Endothelial cell (in vitro differentiated cells): ENCODE measurements at regions not wholly inside any gene's neighbourhood (a gene's known extent, or its start where the extent isn't known, plus 50 kb on each side); places are given as distances from the start of the nearest gene placed in this dataset.

Experiments used
- DNase-seq: peaks from one replicate; pipeline ENCODE4 v3.0.0; 2021; ENCODE audit warnings: low spot score
- H3K27ac Mint-ChIP-seq: one replicate; pipeline ENCODE4 v1.8.0; 2021; ENCODE audit warnings: mixed read lengths, inconsistent platforms; ENCODE audit not compliant: unreplicated experiment
- H3K27me3 Mint-ChIP-seq: one replicate; pipeline ENCODE4 v1.8.0; 2021; ENCODE audit warnings: mild to moderate bottlenecking, moderate library complexity, mixed read lengths, inconsistent platforms; ENCODE audit not compliant: unreplicated experiment
- H3K36me3 Mint-ChIP-seq: one replicate; pipeline ENCODE4 v1.8.0; 2021; ENCODE audit warnings: mild to moderate bottlenecking, low read depth, mixed read lengths, inconsistent platforms; ENCODE audit not compliant: unreplicated experiment
- H3K4me1 Mint-ChIP-seq: one replicate; pipeline ENCODE4 v1.8.0; 2021; ENCODE audit warnings: mild to moderate bottlenecking, mixed read lengths, inconsistent platforms; ENCODE audit not compliant: unreplicated experiment
- H3K4me3 Mint-ChIP-seq: one replicate; pipeline ENCODE4 v1.8.0; 2021; ENCODE audit warnings: mild to moderate bottlenecking, mixed read lengths, inconsistent platforms; ENCODE audit not compliant: unreplicated experiment
- H3K9me3 Mint-ChIP-seq: one replicate; pipeline ENCODE4 v1.8.0; 2021; ENCODE audit warnings: mixed read lengths, inconsistent platforms; ENCODE audit not compliant: unreplicated experiment
- CTCF ChIP-seq: fragments of 200-600 bp; sonication (generic); IDR thresholded peaks from one replicate; pipeline ENCODE4 v1.5.0; 2021; ENCODE audit warnings: antibody characterized with exemption; ENCODE audit not compliant: unreplicated experiment

DNA sequence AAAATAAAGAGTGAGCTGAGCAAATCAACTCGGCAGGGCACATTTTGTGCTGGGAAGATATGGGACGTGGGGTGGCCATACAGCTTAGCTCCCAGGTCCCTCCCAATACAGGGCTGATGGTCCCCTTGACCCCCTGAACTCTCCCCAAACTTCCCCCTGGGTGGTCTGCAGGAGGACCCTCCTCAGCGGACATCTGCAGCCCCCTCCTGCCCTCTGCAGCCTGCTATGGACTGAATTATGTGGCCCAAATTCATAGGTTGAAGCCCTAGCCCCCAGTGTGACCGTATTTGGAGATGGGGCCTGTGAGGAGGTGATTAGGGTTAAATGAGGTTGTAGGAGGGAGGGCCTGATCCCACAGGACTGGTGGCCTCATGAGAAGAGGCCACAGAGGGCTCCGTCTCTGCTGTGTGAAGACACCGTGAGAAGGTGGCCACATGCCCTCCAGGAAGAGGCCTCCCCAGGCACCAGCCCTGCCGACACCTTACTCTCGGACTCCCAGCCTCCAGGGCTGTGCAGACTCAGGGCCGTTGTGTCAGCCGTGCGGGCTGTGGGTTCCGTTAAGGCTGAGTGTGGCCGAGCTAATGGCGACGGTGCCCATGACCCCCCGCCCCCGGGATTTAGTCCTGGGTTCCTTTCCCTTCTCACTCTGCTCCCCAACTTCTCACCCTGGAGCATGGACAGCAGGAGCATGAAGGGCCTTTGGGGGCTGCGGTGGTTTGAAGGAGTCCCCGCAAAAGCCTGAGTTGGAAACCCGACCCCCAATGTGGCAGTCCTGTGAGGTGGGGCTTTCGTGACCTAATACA, 1042.8 kb downstream of the BRD1 start:
- no peaks in the 10 kb centered on the region for H3K4me1 Mint-ChIP-seq
- TF ChIP-seq CTCF = no peak
- H3K27ac Mint-ChIP-seq = no peak overlapping the region
- peaks cover 5% of the 10 kb centered on the region for H3K27me3 Mint-ChIP-seq
- no peaks in the 10 kb centered on the region for H3K9me3 Mint-ChIP-seq
- no peaks in the 10 kb centered on the region for H3K36me3 Mint-ChIP-seq
- no peak overlapping the region for H3K4me3 Mint-ChIP-seq
- DNase-seq = no peak

DNA sequence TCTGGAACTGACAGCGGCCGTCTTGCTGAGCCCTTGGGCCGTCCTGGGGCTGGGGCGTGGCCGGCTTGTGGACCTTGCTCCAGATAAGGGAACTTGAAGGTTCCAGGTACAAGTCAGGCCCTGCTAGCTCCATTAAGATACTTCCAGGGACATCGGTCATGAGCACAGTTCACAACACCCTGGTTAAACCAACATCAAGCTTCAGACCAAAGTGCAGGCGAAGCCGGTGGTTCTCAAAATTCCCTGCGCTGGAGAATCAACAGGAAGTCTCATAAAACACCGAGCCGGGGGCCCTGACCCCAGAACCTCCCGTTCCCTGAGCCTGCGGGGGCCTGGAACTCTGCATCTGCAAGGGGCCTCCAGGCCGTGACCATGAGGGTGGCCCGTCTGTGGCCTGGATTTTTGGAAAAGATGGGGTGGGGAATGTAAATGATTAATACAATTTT, 1043.8 kb downstream of the BRD1 start:
- H3K4me3 Mint-ChIP-seq = no peak overlapping the region
- no peak for TF ChIP-seq CTCF
- H3K36me3 Mint-ChIP-seq = no peaks in the 10 kb centered on the region
- H3K4me1 Mint-ChIP-seq = no peaks in the 10 kb centered on the region
- H3K9me3 Mint-ChIP-seq = no peaks in the 10 kb centered on the region
- no peak overlapping the region for H3K27ac Mint-ChIP-seq
- H3K27me3 Mint-ChIP-seq = peaks cover 6% of the 10 kb centered on the region
- no peak for DNase-seq

- H3K4me3 Mint-ChIP-seq = no peak overlapping the region
- no peaks in the 10 kb centered on the region for H3K4me1 Mint-ChIP-seq
- H3K27ac Mint-ChIP-seq = no peak overlapping the region
- peaks cover 6% of the 10 kb centered on the region for H3K27me3 Mint-ChIP-seq
- TF ChIP-seq CTCF = peak; percentile 68
- H3K9me3 Mint-ChIP-seq = no peaks in the 10 kb centered on the region
- DNase-seq = peak; percentile 44
- H3K36me3 Mint-ChIP-seq = no peaks in the 10 kb centered on the region
Observed at GRCh38 chr22:48782811-48783511, 1044.7 kb downstream of the BRD1 start.

- H3K36me3 Mint-ChIP-seq = no peaks in the 10 kb centered on the region
- peaks cover 6% of the 10 kb centered on the region for H3K27me3 Mint-ChIP-seq
- DNase-seq = no peak
Observed at GRCh38 chr22:48782326-48782725, 1045.3 kb downstream of the BRD1 start.

More at GRCh38 chr22:48782326-48782725, 1045.3 kb downstream of the BRD1 start:
- Mint-ChIP-seq H3K4me1 (no peaks in the 10 kb centered on the region), H3K27ac (no peak overlapping the region), H3K4me3 (no peak overlapping the region), H3K9me3 (no peaks in the 10 kb centered on the region)
- no peak for TF ChIP-seq CTCF
